ENCODE measurements at regions not wholly inside any gene's neighbourhood (a gene's known extent, or its start where the extent isn't known, plus 50 kb on each side); places are given as distances from the start of the nearest gene placed in this dataset.

- TF ChIP-seq HMGXB4 (CRISPR knock-in tag; IDR thresholded peaks at IDR 0.05) (no peak), ZSCAN18 (CRISPR knock-in tag; IDR thresholded peaks at IDR 0.05) (no peak), SP1 (CRISPR knock-in tag; conservative IDR thresholded peaks at IDR 0.05) (no peak), PRDM15 (CRISPR knock-in tag; IDR thresholded peaks at IDR 0.05) (no peak), CTCF (IDR thresholded peaks at IDR 0.05) (no peak)
Observed at GRCh38 chr5:44637916-44638869, 170.6 kb upstream of the MRPS30 start.
